Karpas-422 (cell line): ENCODE measurements at regions not wholly inside any gene's neighbourhood (a gene's known extent, or its start where the extent isn't known, plus 50 kb on each side); places are given as distances from the start of the nearest gene placed in this dataset.

Source experiments
- DNase-seq: peaks from one replicate; pipeline ENCODE4 v3.0.0-alpha.2; 2015
- H2AFZ ChIP-seq: fragments of 200-600 bp; sonication (generic); 2 replicates; pipeline ENCODE4 v1.6.1; 2014; ENCODE audit warnings: antibody characterized with exemption, low read length, mixed read lengths
- H3K27ac ChIP-seq: fragments of 200-600 bp; sonication (generic); 2 replicates; pipeline ENCODE4 v1.5.1; 2014; ENCODE audit warnings: mild to moderate bottlenecking, low read length, moderate library complexity
- H3K27me3 ChIP-seq: fragments of 200-600 bp; sonication (generic); 2 replicates; pipeline ENCODE4 v1.6.1; 2014; ENCODE audit warnings: low read length, mixed read lengths
- H3K36me3 ChIP-seq: fragments of 200-600 bp; sonication (generic); 2 replicates; pipeline ENCODE4 v1.6.1; 2014; ENCODE audit warnings: low read length, mixed read lengths; ENCODE audit not compliant: insufficient read depth
- H3K4me1 ChIP-seq: fragments of 200-600 bp; sonication (generic); 2 replicates; pipeline ENCODE4 v1.6.1; 2014; ENCODE audit warnings: mild to moderate bottlenecking, low read length, mixed read lengths
- H3K4me2 ChIP-seq: fragments of 200-600 bp; sonication (generic); 2 replicates; pipeline ENCODE4 v1.6.1; 2014; ENCODE audit warnings: low read length, low read depth, mild to moderate bottlenecking; ENCODE audit not compliant: poor library complexity, severe bottlenecking
- H3K4me3 ChIP-seq: fragments of 200-600 bp; sonication (generic); 2 replicates; pipeline ENCODE4 v1.5.1; 2014; ENCODE audit warnings: mild to moderate bottlenecking, antibody characterized with exemption, low read length, mixed read lengths
- H3K79me2 ChIP-seq: fragments of 200-600 bp; sonication (generic); 2 replicates; pipeline ENCODE4 v1.6.1; 2014; ENCODE audit warnings: mild to moderate bottlenecking, low read length, mixed read lengths
- H3K9ac ChIP-seq: fragments of 200-600 bp; sonication (generic); 2 replicates; pipeline ENCODE4 v1.6.0; 2014; ENCODE audit warnings: low read length
- H3K9me2 ChIP-seq: fragments of 200-600 bp; sonication (generic), shearing (Covaris generic); replicated peaks from 2 replicates; pipeline ENCODE4 v1.6.0; 2014; ENCODE audit warnings: mild to moderate bottlenecking, low read length, moderate library complexity; ENCODE audit not compliant: insufficient read depth
- H3K9me3 ChIP-seq: fragments of 300-700, 200-600 bp; sonication (generic); 2 replicates; pipeline ENCODE4 v1.6.1; 2014; ENCODE audit warnings: low read length, mixed read lengths
- H4K20me1 ChIP-seq: fragments of 200-600 bp; sonication (generic); 2 replicates; pipeline ENCODE4 v1.6.1; 2014; ENCODE audit warnings: mild to moderate bottlenecking, antibody characterized with exemption, low read length, low read depth; ENCODE audit not compliant: insufficient read depth

DNA sequence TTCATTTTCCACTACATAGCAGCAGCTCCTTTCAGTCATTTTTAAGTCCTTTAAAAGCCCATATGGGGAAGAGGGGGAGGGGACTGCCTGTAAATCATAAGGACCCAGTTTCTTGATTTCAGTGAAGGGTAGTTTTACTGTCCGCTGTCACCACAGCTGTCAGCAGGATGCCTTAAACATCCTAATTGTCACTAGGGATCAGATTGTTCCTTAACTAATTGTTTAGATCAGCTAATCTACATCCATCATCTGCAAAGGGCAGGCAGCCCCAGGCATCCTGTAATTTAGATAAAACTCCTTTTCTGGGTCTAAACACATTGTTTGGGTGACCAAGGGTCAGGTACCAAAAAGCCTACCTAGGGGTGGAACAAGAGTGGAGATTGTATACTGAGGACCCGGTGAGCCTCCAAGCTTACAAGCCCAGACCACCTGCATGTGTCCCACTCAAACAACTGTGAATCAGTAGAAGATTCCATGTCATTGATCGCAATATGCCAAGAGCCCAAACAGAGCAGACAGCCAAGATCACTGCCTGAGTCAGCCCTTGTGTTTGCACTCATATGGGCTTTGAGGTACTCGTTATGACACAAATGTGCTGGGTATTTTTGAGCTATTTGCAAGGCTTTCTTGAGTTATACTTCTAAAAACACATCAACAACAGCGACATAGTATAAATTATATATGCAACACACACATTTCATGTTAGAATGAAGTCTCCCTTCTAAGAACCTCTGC lies 198.7 kb upstream of the CEP162 start:
- no peaks in the 10 kb centered on the region for H3K4me1 ChIP-seq
- no peak overlapping the region for H3K4me3 ChIP-seq
- H3K27ac ChIP-seq, result no peak overlapping the region
- no peaks in the 10 kb centered on the region for H3K36me3 ChIP-seq
- no peaks in the 10 kb centered on the region for H3K27me3 ChIP-seq
- DNase-seq, result no peak
- H2AFZ ChIP-seq, result no peak overlapping the region
- H3K9me3 ChIP-seq, result no peaks in the 10 kb centered on the region
- no peaks in the 10 kb centered on the region for H3K79me2 ChIP-seq
- H3K9me2 ChIP-seq, result no peaks in the 10 kb centered on the region
- H3K4me2 ChIP-seq, result no peak overlapping the region
- H3K9ac ChIP-seq, result no peak overlapping the region
- no peaks in the 10 kb centered on the region for H4K20me1 ChIP-seq

- no peak for DNase-seq
- no peak overlapping the region for H3K27ac ChIP-seq
- no peaks in the 10 kb centered on the region for H3K79me2 ChIP-seq
- no peaks in the 10 kb centered on the region for H3K27me3 ChIP-seq
- H3K4me2 ChIP-seq, result no peak overlapping the region
- no peaks in the 10 kb centered on the region for H3K4me1 ChIP-seq
- no peaks in the 10 kb centered on the region for H3K9me3 ChIP-seq
- no peak overlapping the region for H3K9ac ChIP-seq
- no peaks in the 10 kb centered on the region for H4K20me1 ChIP-seq
- no peaks in the 10 kb centered on the region for H3K9me2 ChIP-seq
- H3K36me3 ChIP-seq, result no peaks in the 10 kb centered on the region
- H3K4me3 ChIP-seq, result no peak overlapping the region
- H2AFZ ChIP-seq, result no peak overlapping the region
Measured at GRCh38 chr6:84424956-84425355, 197.5 kb upstream of the CEP162 start.

GRCh38 chr6:84422380-84422968 lies 195.0 kb upstream of the CEP162 start:
- H3K27me3 ChIP-seq, result no peaks in the 10 kb centered on the region
- no peak overlapping the region for H3K4me2 ChIP-seq
- no peaks in the 10 kb centered on the region for H4K20me1 ChIP-seq
- no peak overlapping the region for H2AFZ ChIP-seq
- H3K9ac ChIP-seq, result no peak overlapping the region
- no peaks in the 10 kb centered on the region for H3K79me2 ChIP-seq
- no peaks in the 10 kb centered on the region for H3K9me2 ChIP-seq
- no peak overlapping the region for H3K4me3 ChIP-seq
- no peaks in the 10 kb centered on the region for H3K4me1 ChIP-seq
- no peaks in the 10 kb centered on the region for H3K36me3 ChIP-seq
- peak; percentile 79 for DNase-seq
- H3K27ac ChIP-seq, result no peak overlapping the region
- no peaks in the 10 kb centered on the region for H3K9me3 ChIP-seq

DNA sequence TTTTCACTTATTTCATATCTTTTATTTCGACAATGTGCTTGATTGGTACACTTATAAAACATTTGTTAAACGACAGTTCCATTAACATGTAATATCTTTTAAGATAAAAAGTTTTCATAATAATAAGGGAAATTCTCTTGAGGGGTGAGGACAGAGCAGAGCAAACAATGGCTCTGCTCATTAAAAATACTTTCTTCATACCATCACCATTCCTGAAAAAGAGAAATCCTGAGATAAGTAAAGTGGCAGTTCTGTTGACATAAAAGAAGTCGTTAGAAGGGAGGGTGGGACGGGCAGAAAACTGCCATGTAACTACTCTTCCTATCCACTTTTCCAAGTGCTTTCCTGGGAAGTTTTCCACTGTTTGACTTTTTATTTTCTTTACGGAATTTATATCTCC lies 193.6 kb upstream of the CEP162 start:
- Histone ChIP-seq H3K9me2 (no peaks in the 10 kb centered on the region), H3K27ac (no peak overlapping the region), H3K27me3 (no peaks in the 10 kb centered on the region), H3K36me3 (no peaks in the 10 kb centered on the region), H3K9me3 (no peaks in the 10 kb centered on the region), H4K20me1 (no peaks in the 10 kb centered on the region), H3K4me2 (no peak overlapping the region), H3K4me1 (no peaks in the 10 kb centered on the region), H3K79me2 (no peaks in the 10 kb centered on the region), H3K4me3 (no peak overlapping the region), H2AFZ (no peak overlapping the region), H3K9ac (no peak overlapping the region)
- DNase-seq, result no peak

DNA sequence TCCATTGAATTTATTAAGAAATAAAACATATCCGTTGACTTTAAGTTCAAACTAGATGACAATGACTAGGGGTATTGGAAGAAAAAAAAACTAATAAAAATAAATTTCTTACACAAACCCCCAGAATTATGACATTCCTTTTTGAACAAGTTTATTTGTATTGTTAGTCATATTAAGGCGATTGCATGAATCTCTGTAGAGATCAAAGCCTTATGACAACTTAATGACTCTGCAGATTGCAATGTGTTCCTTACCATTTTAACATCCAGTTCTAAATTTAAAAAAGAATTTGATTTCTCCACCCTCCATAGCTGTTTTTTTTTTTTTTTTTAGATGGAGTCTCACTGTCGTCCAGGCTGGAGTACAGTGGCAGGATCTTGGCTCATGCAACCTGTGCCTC lies 189.8 kb upstream of the CEP162 start:
- no peaks in the 10 kb centered on the region for H3K9me2 ChIP-seq
- no peaks in the 10 kb centered on the region for H3K4me1 ChIP-seq
- H3K4me2 ChIP-seq, result no peak overlapping the region
- H3K27me3 ChIP-seq, result no peaks in the 10 kb centered on the region
- H3K4me3 ChIP-seq, result no peak overlapping the region
- no peaks in the 10 kb centered on the region for H3K79me2 ChIP-seq
- no peak overlapping the region for H3K9ac ChIP-seq
- H3K9me3 ChIP-seq, result no peaks in the 10 kb centered on the region
- no peak for DNase-seq
- H3K36me3 ChIP-seq, result no peaks in the 10 kb centered on the region
- no peak overlapping the region for H2AFZ ChIP-seq
- H3K27ac ChIP-seq, result no peak overlapping the region
- H4K20me1 ChIP-seq, result no peaks in the 10 kb centered on the region

GRCh38 chr6:84416043-84416657 lies 188.7 kb upstream of the CEP162 start:
- Histone ChIP-seq H3K36me3 (no peaks in the 10 kb centered on the region), H3K4me1 (no peaks in the 10 kb centered on the region), H4K20me1 (no peaks in the 10 kb centered on the region), H3K9me3 (no peaks in the 10 kb centered on the region), H3K4me2 (no peak overlapping the region), H3K27me3 (no peaks in the 10 kb centered on the region), H2AFZ (no peak overlapping the region), H3K9me2 (no peaks in the 10 kb centered on the region), H3K79me2 (no peaks in the 10 kb centered on the region), H3K27ac (no peak overlapping the region), H3K4me3 (no peak overlapping the region), H3K9ac (no peak overlapping the region)
- no peak for DNase-seq

DNA sequence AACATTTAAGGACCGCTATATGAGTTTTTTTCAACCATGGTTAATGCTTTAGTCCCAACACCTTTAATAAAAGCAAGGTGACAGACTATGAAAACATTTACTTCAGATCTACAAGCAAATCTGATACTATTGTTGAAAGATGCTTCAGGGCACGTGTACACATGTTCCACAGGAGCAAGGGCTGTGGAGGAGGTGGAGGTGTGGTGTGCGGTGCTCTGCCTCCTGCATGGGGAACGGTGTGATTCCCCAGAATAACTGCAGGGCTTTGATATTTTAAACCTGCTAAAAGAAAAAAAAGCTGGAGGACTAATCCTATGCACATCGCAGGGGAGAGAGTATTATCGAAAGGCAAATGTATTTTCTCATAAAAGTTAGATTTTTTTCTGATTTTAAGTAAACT lies 188.1 kb upstream of the CEP162 start:
- Histone ChIP-seq H3K9ac (no peak overlapping the region), H3K9me3 (no peaks in the 10 kb centered on the region), H3K79me2 (no peaks in the 10 kb centered on the region), H3K4me3 (no peak overlapping the region), H3K4me1 (no peaks in the 10 kb centered on the region), H2AFZ (no peak overlapping the region), H3K4me2 (no peak overlapping the region), H3K36me3 (no peaks in the 10 kb centered on the region), H4K20me1 (no peaks in the 10 kb centered on the region), H3K9me2 (no peaks in the 10 kb centered on the region), H3K27me3 (no peaks in the 10 kb centered on the region), H3K27ac (no peak overlapping the region)
- no peak for DNase-seq

DNA sequence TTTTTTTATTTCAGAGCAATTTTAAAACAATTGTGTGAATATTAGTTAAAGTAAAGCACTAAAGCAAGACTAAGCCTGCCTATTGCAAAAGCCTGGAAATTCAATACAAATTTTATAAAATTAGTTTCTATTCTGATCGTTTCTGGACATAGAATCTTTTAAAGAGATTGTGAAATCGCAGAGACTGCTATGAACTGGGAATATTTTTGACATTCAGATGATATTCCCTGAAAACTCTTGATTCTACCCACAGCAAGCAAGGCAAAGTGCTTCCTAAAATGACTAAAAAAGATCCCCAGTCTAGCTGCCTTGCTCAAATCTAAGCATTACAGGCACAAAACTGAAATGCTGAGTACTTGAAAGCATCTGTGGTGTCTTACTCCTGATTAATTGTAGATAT lies 187.6 kb upstream of the CEP162 start:
- no peak overlapping the region for H2AFZ ChIP-seq
- H4K20me1 ChIP-seq, result no peaks in the 10 kb centered on the region
- DNase-seq, result no peak
- no peaks in the 10 kb centered on the region for H3K9me2 ChIP-seq
- H3K27me3 ChIP-seq, result no peaks in the 10 kb centered on the region
- no peaks in the 10 kb centered on the region for H3K36me3 ChIP-seq
- no peaks in the 10 kb centered on the region for H3K4me1 ChIP-seq
- no peaks in the 10 kb centered on the region for H3K9me3 ChIP-seq
- no peak overlapping the region for H3K4me3 ChIP-seq
- H3K4me2 ChIP-seq, result no peak overlapping the region
- no peak overlapping the region for H3K9ac ChIP-seq
- no peak overlapping the region for H3K27ac ChIP-seq
- H3K79me2 ChIP-seq, result no peaks in the 10 kb centered on the region
